Pancreas (tissue), 10 donors: ENCODE measurements at regions not wholly inside any gene's neighbourhood (a gene's known extent, or its start where the extent isn't known, plus 50 kb on each side); places are given as distances from the start of the nearest gene placed in this dataset.

Source experiments
- ATAC-seq, 4 donors: fragments of 200-7000 bp; cut with Tn5 transposase; one replicate each; pipeline versions ENCODE4 v1.8.0 to v1.9.1; 2020; ENCODE audit warnings: mild to moderate bottlenecking in 4 of 4, moderate library complexity in 4 of 4
- DNase-seq, 6 donors: peaks; one replicate each; pipeline ENCODE4 v3.0.0-alpha.2; 2020
- FAIRE-seq: peaks from 2 replicates; lab custom pipeline; 2012; peaks lifted over from hg19 to GRCh38; lab: Jason Lieb, UNC
- H3K27ac ChIP-seq, 4 donors: fragments of 200-600 bp; sonication (generic); 1 replicate in 3 of 4; 2 replicates in 1 of 4; pipeline versions ENCODE4 v1.5.0 to v1.8.0; 2020
- H3K27me3 ChIP-seq, 4 donors: fragments of 200-600 bp; one replicate each; pipeline ENCODE4 v1.8.0; 2021
- H3K36me3 ChIP-seq, 3 donors: fragments of 200-600 bp; sonication (generic) in 1 of 3; one replicate each; pipeline versions ENCODE4 v1.5.0 to v1.8.0; 2020 to 2021
- H3K4me1 ChIP-seq, 3 donors: fragments of 200-600 bp; one replicate each; pipeline ENCODE4 v1.8.0; 2021
- H3K4me3 ChIP-seq, 4 donors: fragments of 200-600 bp; sonication (generic) in 2 of 4; one replicate each; pipeline versions ENCODE4 v1.5.0 to v1.8.0; 2020 to 2021
- H3K9me3 ChIP-seq, 4 donors: fragments of 200-600 bp; one replicate each; pipeline ENCODE4 v1.8.0; 2021
- CTCF ChIP-seq, 4 donors: fragments of 200-600 bp; sonication (generic) in 3 of 4; IDR thresholded peaks; one replicate each; pipeline versions ENCODE4 v1.5.0 to v1.8.0; 2021; ENCODE audit warnings: antibody characterized with exemption in 4 of 4
- WGBS, 2 donors: extraction: QIAGEN DNeasy Blood & Tissue Kit; methylation state at CpG; one replicate each; pipeline ENCODE4 v1.1.7; 2013; 5-methylcytosine and 5-hydroxymethylcytosine counted together
- intact Hi-C, 3 donors: fragments of 100-400 bp; cut with DNase I; formaldehyde crosslinking; loops; one replicate each; pipeline versions ENCODE4 v1.11.1 to v1.14.2; 2022
- donor health status: healthy with polysubstance abuse.
- donor health status: DM: no; HTN: no; CAD: no; lungs with moderate emphysema.
- donor health status: DM: no; HTN: no; CAD: no.
- donor health status: control.
- donor health status: control.
- donor health status: Bipolar disorder and iron deficiency.
- donor health status: DM: yes; HTN: yes; CAD: no.
- donor health status: DM: no; HTN: no; CAD: no.
- donor health status: DM: no; HTN: no; CAD: no.
- donor health status: DM: yes; HTN: yes; CAD: no.

- TF ChIP-seq CTCF (IDR thresholded peaks at IDR 0.05): no peak
- DNase-seq (no peak), FAIRE-seq (no peak), ATAC-seq (no peak)
- Histone ChIP-seq H3K27ac (no peak overlapping the region), H3K27me3 (no peaks in the 10 kb centered on the region), H3K36me3 (no peaks in the 10 kb centered on the region), H3K4me3 (no peak overlapping the region), H3K9me3 (no peaks in the 10 kb centered on the region), H3K4me1 (no peaks in the 10 kb centered on the region)
- intact Hi-C loops: no loop called here
These were observed 368.5 kb downstream of the CDH7 start for GRCh38 chr18:66119347-66119746.

- ATAC-seq (no peak), FAIRE-seq (no peak), DNase-seq (no peak)
- no peaks in the 10 kb centered on the region for H3K36me3 ChIP-seq
- H3K27ac ChIP-seq: no peak overlapping the region
- no peak for TF ChIP-seq CTCF (IDR thresholded peaks at IDR 0.05)
- H3K9me3 ChIP-seq: no peaks in the 10 kb centered on the region
- intact Hi-C loops: no loop called here
- H3K27me3 ChIP-seq: peaks cover 0 to 8% (median 0%) of the 10 kb centered on the region in 4 donors
- H3K4me1 ChIP-seq: no peaks in the 10 kb centered on the region
- no peak overlapping the region for H3K4me3 ChIP-seq
- 72 to 82% methylated on average over 13 of the region's 13 CpGs for WGBS, 2 donors
These were observed 360.2 kb downstream of the CDH7 start for GRCh38 chr18:66111018-66111417.

- Histone ChIP-seq H3K4me1 (no peaks in the 10 kb centered on the region), H3K27me3 (peaks cover 0 to 8% (median 0%) of the 10 kb centered on the region in 4 donors), H3K27ac (no peak overlapping the region), H3K36me3 (no peaks in the 10 kb centered on the region), H3K9me3 (no peaks in the 10 kb centered on the region), H3K4me3 (no peak overlapping the region)
- 55 to 73% methylated on average over 1 of the region's 1 CpG for WGBS, 2 donors
- no peak for FAIRE-seq
- no peak for TF ChIP-seq CTCF (IDR thresholded peaks at IDR 0.05)
- no peak for ATAC-seq
- intact Hi-C loops: no loop called here
- DNase-seq: no peak
These were observed 359.8 kb downstream of the CDH7 start for GRCh38 chr18:66110607-66111006.

- Histone ChIP-seq H3K9me3 (no peaks in the 10 kb centered on the region), H3K36me3 (no peaks in the 10 kb centered on the region), H3K4me1 (no peaks in the 10 kb centered on the region), H3K27ac (no peak overlapping the region), H3K4me3 (no peak overlapping the region), H3K27me3 (peaks cover 0 to 8% (median 0%) of the 10 kb centered on the region in 4 donors)
- no peak for DNase-seq
- intact Hi-C loops: no loop called here
- TF ChIP-seq CTCF (IDR thresholded peaks at IDR 0.05): no peak
- FAIRE-seq: no peak
- WGBS, 2 donors: 61 to 84% methylated on average over 1 of the region's 1 CpG
- no peak for ATAC-seq
These were observed 359.2 kb downstream of the CDH7 start for GRCh38 chr18:66109981-66110380.

GRCh38 chr18:66107546-66107945 is 356.7 kb downstream of the CDH7 start:
- H3K9me3 ChIP-seq: no peaks in the 10 kb centered on the region
- H3K4me3 ChIP-seq: no peak overlapping the region
- WGBS, 2 donors: 66 to 79% methylated on average over 3 of the region's 3 CpGs
- FAIRE-seq: no peak
- H3K27me3 ChIP-seq: peaks cover 0 to 8% (median 0%) of the 10 kb centered on the region in 4 donors
- ATAC-seq: no peak
- TF ChIP-seq CTCF (IDR thresholded peaks at IDR 0.05): no peak
- intact Hi-C loops: no loop called here
- no peak for DNase-seq
- H3K27ac ChIP-seq: no peak overlapping the region
- H3K4me1 ChIP-seq: no peaks in the 10 kb centered on the region
- no peaks in the 10 kb centered on the region for H3K36me3 ChIP-seq
